Tongue (tissue), 1 donor: ENCODE measurements at regions not wholly inside any gene's neighbourhood (a gene's known extent, or its start where the extent isn't known, plus 50 kb on each side); places are given as distances from the start of the nearest gene placed in this dataset.

Experiments used
- DNase-seq: peaks from one replicate; pipeline ENCODE4 v3.0.0-alpha.2; 2015

- no peak for DNase-seq
Measured at GRCh38 chr10:29117781-29118180, 171.1 kb upstream of the LYZL1 start.

DNA sequence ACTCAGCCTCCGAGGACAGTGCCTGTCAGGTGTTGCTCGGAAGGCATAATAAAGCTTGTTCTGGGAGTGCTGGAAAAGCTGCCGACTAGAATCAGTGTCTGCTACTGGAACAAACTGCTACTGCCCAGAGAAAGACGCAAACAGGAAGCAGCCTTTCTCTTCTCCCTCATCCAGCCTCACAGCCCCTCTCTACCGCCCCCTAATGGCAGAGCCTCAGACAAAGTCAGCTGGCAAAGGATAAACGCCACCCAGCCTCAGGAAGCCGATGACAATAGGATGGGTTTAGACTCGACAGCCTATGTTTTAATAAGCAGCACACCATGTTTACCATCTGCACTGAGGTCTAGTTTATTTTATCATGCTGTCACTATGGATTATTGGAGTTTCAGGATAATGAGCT, 169.5 kb upstream of the LYZL1 start:
- no peak for DNase-seq

- no peak for DNase-seq
Measured at GRCh38 chr10:29120216-29120615, 168.7 kb upstream of the LYZL1 start.

DNA sequence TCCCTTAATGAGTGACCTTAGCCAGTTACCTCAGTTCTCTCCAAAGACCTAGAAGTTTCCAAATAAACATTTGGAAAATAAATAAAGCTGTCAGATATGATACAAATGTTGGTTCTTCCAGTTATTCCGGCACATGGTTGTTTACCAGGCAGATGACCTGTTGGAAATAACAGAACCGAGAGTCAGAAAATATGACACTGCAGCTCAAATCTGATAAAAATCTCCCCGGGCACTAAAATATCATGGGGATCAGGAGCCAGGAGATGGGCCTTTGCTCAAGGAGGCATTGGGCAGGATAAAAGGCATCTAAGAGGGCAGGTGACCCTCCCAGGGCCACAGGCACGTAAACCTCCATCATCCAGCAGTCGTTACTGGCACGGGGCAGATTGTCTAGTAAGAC, 164.0 kb upstream of the LYZL1 start:
- no peak for DNase-seq

- DNase-seq, result no peak
Measured at GRCh38 chr10:29127037-29127700, 161.7 kb upstream of the LYZL1 start.

DNA sequence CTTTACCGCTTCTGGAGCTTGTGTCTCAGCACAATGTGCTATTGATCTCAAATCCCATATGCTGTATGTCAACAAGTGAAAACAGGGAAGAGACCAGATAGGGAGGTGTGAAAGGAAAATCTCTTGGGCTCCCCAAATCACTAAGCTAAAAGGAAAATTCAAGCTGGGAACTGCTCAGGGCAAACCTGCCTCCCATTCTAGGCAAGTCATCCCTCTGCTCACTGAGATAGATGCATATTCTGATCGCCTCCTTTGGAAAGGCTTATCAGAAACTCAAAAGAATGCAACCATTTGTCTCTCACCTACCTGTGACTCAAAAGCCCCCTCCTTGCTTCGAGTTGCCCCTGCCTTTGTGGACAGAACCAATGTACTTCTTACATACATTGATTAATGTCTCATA, 161.1 kb upstream of the LYZL1 start:
- DNase-seq, result no peak

DNA sequence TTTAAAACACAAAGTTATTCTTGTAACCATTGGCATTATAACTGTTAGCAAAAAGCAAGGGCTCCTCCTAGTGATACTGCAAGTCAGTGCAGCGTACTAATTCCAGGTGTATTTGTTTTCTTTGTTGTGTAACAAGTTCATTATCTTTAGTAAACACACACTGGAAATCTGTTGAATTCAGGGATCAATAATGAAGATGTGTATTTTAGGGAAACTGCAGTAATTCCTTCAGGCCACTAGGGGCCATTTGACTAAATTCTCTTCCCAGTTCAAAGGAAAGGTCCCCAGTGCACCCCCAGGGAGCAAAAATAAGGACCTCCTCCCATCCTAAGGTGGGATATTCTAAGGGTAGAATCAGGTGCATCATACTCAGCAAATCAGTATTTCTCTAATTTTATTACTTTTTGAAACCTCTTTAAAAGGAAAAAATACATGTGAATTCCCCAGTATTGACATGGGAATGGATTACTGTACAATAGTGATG, 158.6 kb upstream of the LYZL1 start:
- no peak for DNase-seq

- no peak for DNase-seq
Measured at GRCh38 chr10:29131952-29132547, 156.8 kb upstream of the LYZL1 start.

DNA sequence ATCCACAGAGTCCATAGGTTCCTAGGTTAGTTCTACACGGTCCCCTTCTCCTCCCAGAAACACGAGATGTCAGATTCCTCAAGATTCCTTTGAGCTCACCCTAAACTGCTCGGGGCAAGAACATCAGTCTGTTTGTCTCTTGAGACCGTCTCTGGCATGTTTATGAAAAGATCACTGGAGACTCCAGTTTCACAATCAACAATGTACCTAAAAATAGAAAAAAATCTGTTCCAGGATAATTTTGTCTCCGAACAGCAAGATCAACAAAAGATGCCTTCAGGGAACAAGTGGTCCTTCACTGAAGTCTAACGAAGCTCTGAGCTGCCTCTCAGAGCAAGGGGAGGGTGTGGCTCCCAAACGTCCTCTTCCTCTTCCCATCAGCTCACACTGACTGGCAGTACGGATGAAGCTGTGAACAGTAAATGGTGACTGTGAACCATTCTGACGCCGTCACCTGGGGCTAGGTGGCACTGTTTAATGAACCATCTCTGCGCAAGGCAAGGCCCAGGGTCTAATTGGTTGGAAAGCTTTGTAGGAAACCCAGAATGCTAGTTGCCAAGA, 156.2 kb upstream of the LYZL1 start:
- DNase-seq, result no peak

- DNase-seq, result no peak
Measured at GRCh38 chr10:29135337-29135736, 153.5 kb upstream of the LYZL1 start.

- DNase-seq, result no peak
Measured at GRCh38 chr10:29136411-29136810, 152.5 kb upstream of the LYZL1 start.

GRCh38 chr10:29140151-29140550, 148.7 kb upstream of the LYZL1 start:
- no peak for DNase-seq

GRCh38 chr10:29140991-29141390, 147.9 kb upstream of the LYZL1 start:
- DNase-seq, result no peak

DNA sequence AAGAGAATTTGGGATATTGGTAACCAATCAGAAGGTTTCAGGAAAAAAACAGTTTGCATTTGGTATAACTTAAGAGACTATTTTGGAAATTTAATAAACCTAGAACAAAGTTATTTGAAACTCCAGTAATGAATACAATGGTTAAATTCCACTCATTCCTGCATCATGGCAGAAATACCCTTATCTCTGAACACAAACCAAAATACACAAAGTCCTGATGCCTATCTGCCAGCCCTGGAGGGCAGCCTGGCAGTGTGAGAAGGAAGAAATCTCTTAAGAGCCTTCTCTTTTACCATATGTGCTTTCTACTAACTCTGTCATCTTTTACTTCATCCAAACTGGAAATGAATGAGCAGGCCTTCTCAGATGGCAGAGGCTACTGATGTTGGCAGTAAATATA, 147.1 kb upstream of the LYZL1 start:
- no peak for DNase-seq

DNA sequence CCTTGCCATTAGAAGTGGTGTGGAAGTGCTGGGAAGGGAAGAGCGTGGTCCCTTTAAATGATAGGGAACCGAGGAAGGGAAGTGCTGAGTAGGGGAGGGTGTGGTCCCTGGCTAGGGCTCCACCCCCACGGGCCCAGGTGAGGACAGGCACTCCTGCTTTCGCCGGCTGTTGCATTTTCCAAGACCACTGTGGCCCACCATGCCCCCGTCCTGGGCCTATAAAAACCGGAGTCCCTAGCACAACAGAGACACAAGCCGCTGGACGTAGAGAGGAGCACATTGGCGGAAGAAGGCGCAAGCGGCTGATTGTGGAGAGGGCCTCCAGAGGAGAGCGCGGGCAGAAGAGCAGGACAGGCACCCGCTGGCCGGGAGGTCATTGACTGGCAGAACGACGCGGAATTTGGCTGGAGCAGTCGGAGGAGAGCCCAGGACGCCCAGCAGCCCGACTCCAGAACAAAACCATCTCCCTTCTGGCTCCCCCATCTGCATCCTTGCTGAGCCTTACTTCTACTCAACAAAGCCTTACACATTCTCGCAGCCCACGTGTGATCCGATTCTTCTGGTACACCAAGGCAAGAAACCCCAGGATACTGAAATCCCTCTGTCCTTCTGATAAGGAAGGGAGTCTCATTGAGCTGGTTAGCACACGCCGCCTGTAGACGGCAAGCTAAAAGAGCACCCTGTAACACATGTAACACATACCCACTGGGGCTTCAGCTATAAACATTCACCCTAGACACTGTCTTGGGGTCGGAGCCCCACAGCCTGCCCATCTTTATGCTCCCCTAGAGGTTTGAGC, 146.2 kb upstream of the LYZL1 start:
- no peak for DNase-seq

DNA sequence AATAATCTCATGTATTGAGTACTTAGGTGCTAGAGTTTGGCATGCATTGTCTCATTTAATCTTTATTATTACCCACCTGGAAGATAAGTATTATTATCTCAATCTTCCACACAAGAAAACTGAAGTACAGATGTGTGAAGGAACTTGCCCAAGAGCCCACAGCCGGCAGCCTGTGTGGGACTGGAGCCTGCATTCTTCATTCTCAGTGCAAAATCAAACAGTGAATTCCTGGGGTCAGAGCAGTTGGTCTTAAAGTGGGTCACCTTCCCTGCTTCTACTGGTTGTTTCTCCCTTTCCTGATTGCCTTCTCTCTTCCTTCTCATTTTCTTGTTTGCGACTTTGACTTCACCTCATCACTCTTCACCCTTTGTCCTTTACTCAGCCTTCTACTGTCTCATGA, 144.7 kb upstream of the LYZL1 start:
- DNase-seq, result no peak

DNA sequence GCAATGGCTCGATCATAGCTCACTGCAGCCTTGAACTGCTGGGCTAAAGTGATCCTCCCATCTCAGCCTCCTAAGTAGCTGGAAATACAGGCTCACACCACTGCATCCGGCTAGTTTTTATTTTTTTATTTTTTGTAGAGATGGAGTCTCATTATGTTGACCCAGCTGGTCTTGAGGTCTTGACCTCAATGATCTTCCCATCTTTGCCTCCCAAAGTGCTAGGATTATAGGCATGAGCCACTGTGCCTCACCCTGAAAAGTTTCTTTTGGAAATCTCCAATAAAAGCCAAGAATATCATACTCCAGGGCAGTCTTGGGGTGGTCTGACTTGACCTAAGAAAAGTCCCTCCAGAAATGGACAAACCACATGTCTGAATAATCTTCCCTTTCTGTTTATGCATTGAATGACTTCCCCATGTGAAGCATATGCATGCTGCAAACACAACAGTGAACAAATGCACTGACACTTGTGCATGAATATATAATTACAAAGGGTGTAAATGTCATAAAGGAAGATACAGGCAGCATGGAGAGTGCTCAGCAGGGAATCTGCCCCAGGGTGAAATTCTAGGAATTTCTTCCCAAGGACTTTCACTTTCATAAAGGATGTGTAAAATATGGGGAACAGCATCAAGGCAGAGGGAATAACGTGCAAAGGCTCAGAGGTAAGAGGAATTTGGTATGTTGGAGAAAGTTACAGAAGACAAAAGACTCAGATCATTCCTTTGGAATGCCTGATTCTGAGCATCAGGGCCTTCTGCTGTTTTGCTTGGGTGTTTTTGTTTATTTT, 142.4 kb upstream of the LYZL1 start:
- DNase-seq, result no peak

- DNase-seq, result peak; percentile 51
Measured at GRCh38 chr10:29150010-29150409, 138.9 kb upstream of the LYZL1 start.

- no peak for DNase-seq
Measured at GRCh38 chr10:29151005-29151404, 137.9 kb upstream of the LYZL1 start.

GRCh38 chr10:29157321-29157720, 131.5 kb upstream of the LYZL1 start:
- no peak for DNase-seq

- DNase-seq, result no peak
Measured at GRCh38 chr10:29158066-29158465, 130.8 kb upstream of the LYZL1 start.

GRCh38 chr10:29160150-29160617, 128.7 kb upstream of the LYZL1 start:
- DNase-seq, result no peak
